ENCODE measurements at regions not wholly inside any gene's neighbourhood (a gene's known extent, or its start where the extent isn't known, plus 50 kb on each side); places are given as distances from the start of the nearest gene placed in this dataset.

DNA sequence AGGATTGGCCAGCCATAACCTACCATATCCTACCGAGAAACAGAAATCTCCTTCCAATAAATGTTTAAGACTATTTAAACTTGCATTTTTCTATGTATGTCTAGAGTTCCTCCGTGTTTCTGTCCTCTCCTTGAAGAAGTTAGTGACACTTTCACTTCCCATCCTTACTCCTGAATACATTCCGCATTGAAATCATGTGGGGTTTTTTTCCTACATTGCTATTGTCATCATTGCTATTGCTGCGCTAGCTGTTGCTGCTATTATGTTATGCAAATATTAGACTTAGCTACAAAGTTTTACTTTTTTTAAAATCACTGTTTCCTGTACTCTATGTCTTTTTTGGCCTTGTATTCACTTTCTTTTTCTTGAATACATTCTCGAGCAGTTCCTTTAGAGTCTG is 83.3 kb upstream of the NEK6 start:
- TF ChIP-seq EZH2 (IDR thresholded peaks at IDR 0.05; ENCODE audit: borderline replicate concordance, low read depth, low read length, severe bottlenecking), result no peak
- TF ChIP-seq, protein P1, sequence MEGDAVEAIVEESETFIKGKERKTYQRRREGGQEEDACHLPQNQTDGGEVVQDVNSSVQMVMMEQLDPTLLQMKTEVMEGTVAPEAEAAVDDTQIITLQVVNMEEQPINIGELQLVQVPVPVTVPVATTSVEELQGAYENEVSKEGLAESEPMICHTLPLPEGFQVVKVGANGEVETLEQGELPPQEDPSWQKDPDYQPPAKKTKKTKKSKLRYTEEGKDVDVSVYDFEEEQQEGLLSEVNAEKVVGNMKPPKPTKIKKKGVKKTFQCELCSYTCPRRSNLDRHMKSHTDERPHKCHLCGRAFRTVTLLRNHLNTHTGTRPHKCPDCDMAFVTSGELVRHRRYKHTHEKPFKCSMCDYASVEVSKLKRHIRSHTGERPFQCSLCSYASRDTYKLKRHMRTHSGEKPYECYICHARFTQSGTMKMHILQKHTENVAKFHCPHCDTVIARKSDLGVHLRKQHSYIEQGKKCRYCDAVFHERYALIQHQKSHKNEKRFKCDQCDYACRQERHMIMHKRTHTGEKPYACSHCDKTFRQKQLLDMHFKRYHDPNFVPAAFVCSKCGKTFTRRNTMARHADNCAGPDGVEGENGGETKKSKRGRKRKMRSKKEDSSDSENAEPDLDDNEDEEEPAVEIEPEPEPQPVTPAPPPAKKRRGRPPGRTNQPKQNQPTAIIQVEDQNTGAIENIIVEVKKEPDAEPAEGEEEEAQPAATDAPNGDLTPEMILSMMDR (IDR thresholded peaks at IDR 0.05; ENCODE audit: borderline replicate concordance, extremely low read depth, low read length, poor library complexity, severe bottlenecking), result no peak
